ENCODE measurements at regions not wholly inside any gene's neighbourhood (a gene's known extent, or its start where the extent isn't known, plus 50 kb on each side); places are given as distances from the start of the nearest gene placed in this dataset.

GRCh38 chr11:41714101-41714500 is 254.6 kb upstream of the LRRC4C start:
- TF ChIP-seq GABPA (IDR thresholded peaks at IDR 0.05; ENCODE audit: low read depth, low read length) (no peak), GABPA (CRISPR knock-in tag; IDR thresholded peaks at IDR 0.05; ENCODE audit: low read depth) (no peak), REST (IDR thresholded peaks at IDR 0.05; ENCODE audit: borderline replicate concordance in 1 of 2, low read depth in 1 of 2, low read length in 2 of 2) (no peak), CTCF (CRISPR knock-in tag; IDR thresholded peaks at IDR 0.05) (no peak), HDAC6 (IDR thresholded peaks at IDR 0.05; ENCODE audit: low read depth, low read length) (no peak), STAT6 (CRISPR knock-in tag; IDR thresholded peaks at IDR 0.05; ENCODE audit: borderline replicate concordance) (no peak), ZBTB33 (CRISPR knock-in tag; IDR thresholded peaks at IDR 0.05) (no peak)
